Stromal cell of bone marrow (primary cell): ENCODE measurements at regions not wholly inside any gene's neighbourhood (a gene's known extent, or its start where the extent isn't known, plus 50 kb on each side); places are given as distances from the start of the nearest gene placed in this dataset.
"Not testable (repeated sequence)": the region's sequence is repeated elsewhere in the genome, so short reads cannot be mapped to it uniquely, and the experiment has no call there.

Experiments used
- DNase-seq: peaks from one replicate; pipeline ENCODE4 v3.0.0-alpha.2; 2012; ENCODE audit warnings: low read depth

GRCh38 chr17:53330756-53331155 lies 492.0 kb upstream of the KIF2B start:
- DNase-seq = no peak

- DNase-seq = no peak
Observed at GRCh38 chr17:53321651-53322050, 501.1 kb upstream of the KIF2B start.

GRCh38 chr17:53319947-53320346 lies 502.8 kb upstream of the KIF2B start:
- no peak for DNase-seq

GRCh38 chr17:53316988-53317387 lies 505.7 kb upstream of the KIF2B start:
- no peak for DNase-seq

GRCh38 chr17:53316073-53316472 lies 506.7 kb upstream of the KIF2B start:
- DNase-seq = no peak

- no peak for DNase-seq
Observed at GRCh38 chr17:53314521-53314920, 508.2 kb upstream of the KIF2B start.

- DNase-seq = peak; percentile 5
Observed at GRCh38 chr17:53313746-53314145, 509.0 kb upstream of the KIF2B start.

- DNase-seq = no peak
Observed at GRCh38 chr17:53278466-53278865, 544.3 kb upstream of the KIF2B start.

GRCh38 chr17:53273126-53273525 lies 549.6 kb upstream of the KIF2B start:
- no peak for DNase-seq

- DNase-seq = peak; percentile 5
Observed at GRCh38 chr17:53270936-53271335, 551.8 kb upstream of the KIF2B start.

- no peak for DNase-seq
Observed at GRCh38 chr17:53264730-53265129, 558.0 kb upstream of the KIF2B start.

- DNase-seq = no peak
Observed at GRCh38 chr17:53253956-53254597, 568.6 kb upstream of the KIF2B start.

GRCh38 chr17:53249036-53249435 lies 573.7 kb upstream of the KIF2B start:
- DNase-seq = no peak

GRCh38 chr17:53234138-53234537 lies 588.6 kb upstream of the KIF2B start:
- DNase-seq = no peak

GRCh38 chr17:53227514-53227913 lies 595.2 kb upstream of the KIF2B start:
- no peak for DNase-seq

- DNase-seq = no peak
Observed at GRCh38 chr17:53227111-53227510, 595.6 kb upstream of the KIF2B start.

GRCh38 chr17:53219821-53220220 lies 602.9 kb upstream of the KIF2B start:
- DNase-seq = no peak

- no peak for DNase-seq
Observed at GRCh38 chr17:53218723-53219122, 604.0 kb upstream of the KIF2B start.

- no peak for DNase-seq
Observed at GRCh38 chr17:53217311-53217710, 605.4 kb upstream of the KIF2B start.

GRCh38 chr17:53208935-53209334 lies 613.8 kb upstream of the KIF2B start:
- not testable (repeated sequence) for DNase-seq

GRCh38 chr17:53193044-53193443 lies 629.7 kb upstream of the KIF2B start:
- no peak for DNase-seq

GRCh38 chr17:53191878-53192277 lies 630.8 kb upstream of the KIF2B start:
- DNase-seq = no peak

GRCh38 chr17:53186001-53186400 lies 636.7 kb upstream of the KIF2B start:
- DNase-seq = no peak

- DNase-seq = no peak
Observed at GRCh38 chr17:53176629-53177028, 646.1 kb upstream of the KIF2B start.

- no peak for DNase-seq
Observed at GRCh38 chr17:53168413-53168812, 654.3 kb upstream of the KIF2B start.
